Heart right ventricle (tissue), 16 donors: ENCODE measurements at regions not wholly inside any gene's neighbourhood (a gene's known extent, or its start where the extent isn't known, plus 50 kb on each side); places are given as distances from the start of the nearest gene placed in this dataset.
"Not testable (repeated sequence)": the region's sequence is repeated elsewhere in the genome, so short reads cannot be mapped to it uniquely, and the experiment has no call there.

Experiments used
- ATAC-seq, 8 donors: fragments of 200-7000 bp; cut with Tn5 transposase; one replicate each; pipeline ENCODE4 v1.9.1; 2020; ENCODE audit warnings: mild to moderate bottlenecking in 8 of 8, moderate library complexity in 8 of 8, moderate number of reproducible peaks in 1 of 8
- DNase-seq, 2 donors: peaks; one replicate each; pipeline ENCODE4 v3.0.0-alpha.2; 2020
- H3K27ac ChIP-seq, 10 donors: fragments of 200-600 bp; sonication (generic) in 2 of 10; one replicate each; pipeline versions ENCODE4 v1.5.0 to v1.8.0; 2020 to 2022; ENCODE audit warnings: mild to moderate bottlenecking in 3 of 10
- H3K27me3 ChIP-seq, 7 donors: fragments of 200-600 bp; one replicate each; pipeline ENCODE4 v1.8.0; 2021 to 2022; ENCODE audit warnings: mild to moderate bottlenecking in 2 of 7
- H3K36me3 ChIP-seq, 9 donors: fragments of 200-600 bp; sonication (generic) in 1 of 9; one replicate each; pipeline versions ENCODE4 v1.5.0 to v1.8.0; 2020 to 2022; ENCODE audit warnings: mild to moderate bottlenecking in 2 of 9
- H3K4me1 ChIP-seq, 9 donors: fragments of 200-600 bp; sonication (generic) in 1 of 9; one replicate each; pipeline versions ENCODE4 v1.5.0 to v1.8.0; 2020 to 2022; ENCODE audit warnings: mild to moderate bottlenecking in 4 of 9
- H3K4me3 ChIP-seq, 10 donors: fragments of 200-600 bp; sonication (generic) in 2 of 10; one replicate each; pipeline versions ENCODE4 v1.5.0 to v1.8.0; 2020 to 2022; ENCODE audit warnings: mild to moderate bottlenecking in 7 of 10, moderate library complexity in 2 of 10
- H3K9me3 ChIP-seq, 11 donors: fragments of 200-600 bp in 10 of 11; sonication (generic) in 2 of 11; one replicate each; pipeline versions ENCODE4 v1.5.0 to v1.8.0; 2013 to 2022; ENCODE audit warnings: mild to moderate bottlenecking in 2 of 11, control low read depth in 1 of 11, moderate library complexity in 1 of 11
- WGBS, 2 donors: extraction: QIAGEN DNeasy Blood & Tissue Kit; methylation state at CpG; one replicate each; pipeline ENCODE4 v1.1.7; 2013; ENCODE audit warnings: inconsistent platforms in 1 of 2; 5-methylcytosine and 5-hydroxymethylcytosine counted together
- intact Hi-C, 10 donors: fragments of 100-400 bp; cut with DNase I; formaldehyde crosslinking; loops; one replicate each; pipeline versions ENCODE4 v1.11.1 to v1.14.2; 2022
- microRNA-seq, 2 donors: library from miRNA; unstranded; fragments of <30 nt; microRNA quantifications; one replicate each; pipeline ENCODE4 v1.2.0, GENCODE V29; 2021
- donor health status: Arrhythmogenic right ventricular cardiomyopathy.
- donor health status: ischemic (EF 13 %, LVEDD 7.1; RV severe dilation, severe dysfunction).
- donor health status: healthy with polysubstance abuse.
- donor health status: DM: no; HTN: yes; CAD: no.
- donor health status: DM: no; HTN: no; CAD: no.
- donor health status: ischemic (EF 25% LVEDD 6.9; RV normal size, moderate dysfunction).
- donor health status: ischemic (EF 25% LVEDD 5.7; RV mildly dilated, moderate dysfunction).
- donor health status: healthy.
- donor health status: DM: yes; HTN: yes; CAD: no.
- donor health status: Ischemic cardiomyopathy.
- donor health status: ischemic (EF 35%, LVEDD 5.7; RV mildly dilated, moderate dysfunction).
- donor health status: nonischemic (EF 11% LVEDD 7.7; RV severe dilation, severe dysfunction).
- donor health status: DM: yes; HTN: yes; CAD: no.
- donor health status: PGD.
- donor health status: ischemic (EF 29% LVEDD 5.4; RV normal size, mild dysfunction).
- donor health status: nonischemic (EF 23%, LVEDD 6.1; RV moderate dilation, normal function).

GRCh38 chr15:23225756-23226729 is 89.4 kb upstream of the GOLGA6L1 start:
- intact Hi-C loops, ATAC-seq, H3K36me3 ChIP-seq, DNase-seq, H3K9me3 ChIP-seq, H3K4me1 ChIP-seq, H3K27ac ChIP-seq, H3K27me3 ChIP-seq: not testable (repeated sequence)
- H3K4me3 ChIP-seq: peak overlapping the region in 3 of 10 donors; percentile 20 to 27 (median 26)
- WGBS, 2 donors: 4 to 6% methylated on average over 29 to 51 of the region's 82 CpGs

GRCh38 chr15:23209452-23209851 is 72.8 kb upstream of the GOLGA6L1 start:
- H3K36me3 ChIP-seq, H3K4me3 ChIP-seq, DNase-seq, H3K4me1 ChIP-seq, H3K9me3 ChIP-seq, H3K27me3 ChIP-seq, intact Hi-C loops, ATAC-seq, H3K27ac ChIP-seq: not testable (repeated sequence)
- 62% methylated on average over 4 of the region's 4 CpGs for whole genome bisulfite sequencing, 2 donors

- H3K27me3 ChIP-seq, DNase-seq, intact Hi-C loops, H3K27ac ChIP-seq, ATAC-seq, H3K4me1 ChIP-seq, H3K4me3 ChIP-seq, H3K9me3 ChIP-seq, H3K36me3 ChIP-seq: not testable (repeated sequence)
- 68 to 77% methylated on average over 3 to 4 of the region's 6 CpGs for WGBS, 2 donors
Observed at GRCh38 chr15:23199811-23200465, 63.3 kb upstream of the GOLGA6L1 start.

- H3K27me3 ChIP-seq, H3K36me3 ChIP-seq, H3K27ac ChIP-seq, H3K4me1 ChIP-seq, ATAC-seq, DNase-seq, intact Hi-C loops, H3K4me3 ChIP-seq, H3K9me3 ChIP-seq: not testable (repeated sequence)
- 68 to 73% methylated on average over 3 of the region's 4 CpGs for WGBS, 2 donors
Observed at GRCh38 chr15:23198375-23198774, 61.8 kb upstream of the GOLGA6L1 start.

- H3K4me3 ChIP-seq, H3K4me1 ChIP-seq, H3K27ac ChIP-seq, H3K9me3 ChIP-seq, intact Hi-C loops, ATAC-seq, DNase-seq, H3K36me3 ChIP-seq, H3K27me3 ChIP-seq: not testable (repeated sequence)
- WGBS, 2 donors: 76 to 80% methylated on average over 1 of the region's 1 CpG
Observed at GRCh38 chr15:23192313-23192712, 55.7 kb upstream of the GOLGA6L1 start.

Small RNAs in the stretch of these regions (microRNA-seq; reads per million reads assigned to microRNA genes)
- 0 reads per million in 2 donors for gene MIR4509-1
